ENCODE measurements at regions not wholly inside any gene's neighbourhood (a gene's known extent, or its start where the extent isn't known, plus 50 kb on each side); places are given as distances from the start of the nearest gene placed in this dataset.
"Not testable (repeated sequence)": the region's sequence is repeated elsewhere in the genome, so short reads cannot be mapped to it uniquely, and the experiment has no call there.

DNA sequence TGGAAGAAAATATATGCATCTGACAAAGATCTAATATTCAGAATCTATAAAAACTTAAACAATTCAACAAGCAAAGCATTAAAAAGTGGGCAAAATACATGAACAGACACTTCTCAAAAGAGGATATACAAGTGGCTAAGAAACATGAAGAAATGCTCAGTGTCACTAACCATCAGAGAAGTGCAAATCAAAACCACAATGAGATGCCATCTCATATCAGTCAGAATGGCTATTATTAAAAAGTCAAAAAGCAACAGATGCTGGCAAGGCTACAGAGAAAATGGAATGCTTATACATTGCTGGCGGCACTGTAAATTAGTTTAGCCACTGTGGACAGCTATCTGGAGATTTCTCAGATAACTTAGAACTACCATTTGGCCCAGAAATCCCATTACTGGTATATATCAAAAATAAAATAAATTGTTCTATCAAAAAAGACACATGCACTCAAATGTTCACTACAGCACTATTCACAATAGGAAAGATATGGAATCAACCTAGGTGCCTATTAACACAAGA lies 179.5 kb downstream of the PCTP start:
- ChIA-PET CTCF (no interaction called here), POLR2A (no interaction called here)
- H3K4me3 Mint-ChIP-seq, result no peak overlapping the region
- DNase-seq (ENCODE audit: low spot score) (no peak), ATAC-seq (no peak)
- H3K4me1 Mint-ChIP-seq, result peaks cover 33% of the 10 kb centered on the region
- no peak overlapping the region for H3K27ac Mint-ChIP-seq
- TF ChIP-seq ZBTB21 (CRISPR knock-in tag; IDR thresholded peaks at IDR 0.05; ENCODE audit: borderline replicate concordance), result no peak
- no peaks in the 10 kb centered on the region for H3K27me3 Mint-ChIP-seq (ENCODE audit: low read depth)
- peaks cover 30% of the 10 kb centered on the region for H3K9me3 Mint-ChIP-seq
- peaks cover 9% of the 10 kb centered on the region for H3K36me3 Mint-ChIP-seq

DNA sequence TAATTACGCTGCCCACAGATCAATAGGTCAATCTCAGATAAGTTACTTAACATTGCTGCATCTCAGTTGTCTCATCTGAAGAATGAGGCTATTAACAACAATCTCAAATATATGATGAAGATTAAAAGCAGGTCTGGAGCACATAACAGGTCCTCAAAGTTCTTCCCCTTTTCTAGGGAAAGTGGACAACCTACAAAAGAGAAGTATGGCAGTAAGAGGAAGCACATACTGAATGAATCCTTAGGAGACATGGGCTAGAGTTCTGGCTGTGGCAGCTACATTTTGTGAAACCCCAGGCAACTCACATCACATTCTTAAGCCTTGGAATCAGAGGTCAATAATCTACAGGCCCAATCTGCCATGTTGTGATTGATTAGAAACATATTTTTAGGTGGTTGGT lies 180.6 kb downstream of the PCTP start:
- no peak for DNase-seq (ENCODE audit: low spot score)
- H3K4me1 Mint-ChIP-seq, result peaks cover 24% of the 10 kb centered on the region
- TF ChIP-seq TEAD4 (CRISPR knock-in tag; IDR thresholded peaks at IDR 0.05), result no peak
- TF ChIP-seq, protein P1, sequence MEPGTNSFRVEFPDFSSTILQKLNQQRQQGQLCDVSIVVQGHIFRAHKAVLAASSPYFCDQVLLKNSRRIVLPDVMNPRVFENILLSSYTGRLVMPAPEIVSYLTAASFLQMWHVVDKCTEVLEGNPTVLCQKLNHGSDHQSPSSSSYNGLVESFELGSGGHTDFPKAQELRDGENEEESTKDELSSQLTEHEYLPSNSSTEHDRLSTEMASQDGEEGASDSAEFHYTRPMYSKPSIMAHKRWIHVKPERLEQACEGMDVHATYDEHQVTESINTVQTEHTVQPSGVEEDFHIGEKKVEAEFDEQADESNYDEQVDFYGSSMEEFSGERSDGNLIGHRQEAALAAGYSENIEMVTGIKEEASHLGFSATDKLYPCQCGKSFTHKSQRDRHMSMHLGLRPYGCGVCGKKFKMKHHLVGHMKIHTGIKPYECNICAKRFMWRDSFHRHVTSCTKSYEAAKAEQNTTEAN (CRISPR knock-in tag; IDR thresholded peaks at IDR 0.05), result no peak
- no peak for TF ChIP-seq MYBL2 (CRISPR knock-in tag; IDR thresholded peaks at IDR 0.05)
- ChIA-PET CTCF (no interaction called here), POLR2A (no interaction called here)
- no peak for ATAC-seq
- peaks cover 21% of the 10 kb centered on the region for H3K9me3 Mint-ChIP-seq
- H3K36me3 Mint-ChIP-seq, result no peaks in the 10 kb centered on the region
- no peaks in the 10 kb centered on the region for H3K27me3 Mint-ChIP-seq (ENCODE audit: low read depth)
- no peak overlapping the region for H3K4me3 Mint-ChIP-seq
- H3K27ac Mint-ChIP-seq, result no peak overlapping the region

DNA sequence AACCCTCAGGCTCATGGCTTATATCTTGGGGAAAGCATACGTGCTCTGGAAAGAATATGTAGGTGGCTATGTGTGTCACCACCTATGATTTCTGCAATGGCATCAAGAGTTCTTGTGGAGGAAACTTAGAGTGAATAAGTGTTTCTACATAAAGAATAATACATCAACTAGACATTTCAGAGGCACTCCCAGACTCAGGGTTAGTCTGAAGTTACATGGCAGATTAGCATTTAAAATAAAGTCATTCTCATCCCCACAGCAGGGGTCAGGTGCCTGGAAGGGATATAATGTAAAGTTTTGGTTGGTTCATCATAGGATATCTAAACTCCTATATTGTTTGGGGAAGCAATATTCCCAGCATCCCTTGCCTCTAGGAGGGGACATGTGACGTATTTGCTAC lies 182.1 kb downstream of the PCTP start:
- CTCF ChIA-PET, result no interaction called here
- no peak overlapping the region for H3K27ac Mint-ChIP-seq
- TF ChIP-seq CREM (CRISPR knock-in tag; IDR thresholded peaks at IDR 0.05) (no peak), TP53 (CRISPR knock-in tag; IDR thresholded peaks at IDR 0.05) (no peak), TCF7 (CRISPR knock-in tag; IDR thresholded peaks at IDR 0.05; ENCODE audit: low read depth) (no peak)
- TF ChIP-seq, protein P2, sequence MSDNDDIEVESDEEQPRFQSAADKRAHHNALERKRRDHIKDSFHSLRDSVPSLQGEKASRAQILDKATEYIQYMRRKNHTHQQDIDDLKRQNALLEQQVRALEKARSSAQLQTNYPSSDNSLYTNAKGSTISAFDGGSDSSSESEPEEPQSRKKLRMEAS (CRISPR knock-in tag; IDR thresholded peaks at IDR 0.05), result no peak
- TF ChIP-seq, protein P3, sequence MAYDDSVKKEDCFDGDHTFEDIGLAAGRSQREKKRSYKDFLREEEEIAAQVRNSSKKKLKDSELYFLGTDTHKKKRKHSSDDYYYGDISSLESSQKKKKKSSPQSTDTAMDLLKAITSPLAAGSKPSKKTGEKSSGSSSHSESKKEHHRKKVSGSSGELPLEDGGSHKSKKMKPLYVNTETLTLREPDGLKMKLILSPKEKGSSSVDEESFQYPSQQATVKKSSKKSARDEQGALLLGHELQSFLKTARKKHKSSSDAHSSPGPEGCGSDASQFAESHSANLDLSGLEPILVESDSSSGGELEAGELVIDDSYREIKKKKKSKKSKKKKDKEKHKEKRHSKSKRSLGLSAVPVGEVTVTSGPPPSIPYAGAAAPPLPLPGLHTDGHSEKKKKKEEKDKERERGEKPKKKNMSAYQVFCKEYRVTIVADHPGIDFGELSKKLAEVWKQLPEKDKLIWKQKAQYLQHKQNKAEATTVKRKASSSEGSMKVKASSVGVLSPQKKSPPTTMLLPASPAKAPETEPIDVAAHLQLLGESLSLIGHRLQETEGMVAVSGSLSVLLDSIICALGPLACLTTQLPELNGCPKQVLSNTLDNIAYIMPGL (CRISPR knock-in tag; IDR thresholded peaks at IDR 0.05), result no peak
- TF ChIP-seq, protein P4, sequence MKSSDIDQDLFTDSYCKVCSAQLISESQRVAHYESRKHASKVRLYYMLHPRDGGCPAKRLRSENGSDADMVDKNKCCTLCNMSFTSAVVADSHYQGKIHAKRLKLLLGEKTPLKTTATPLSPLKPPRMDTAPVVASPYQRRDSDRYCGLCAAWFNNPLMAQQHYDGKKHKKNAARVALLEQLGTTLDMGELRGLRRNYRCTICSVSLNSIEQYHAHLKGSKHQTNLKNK (CRISPR knock-in tag; IDR thresholded peaks at IDR 0.05), result no peak
- TF ChIP-seq, protein P5, sequence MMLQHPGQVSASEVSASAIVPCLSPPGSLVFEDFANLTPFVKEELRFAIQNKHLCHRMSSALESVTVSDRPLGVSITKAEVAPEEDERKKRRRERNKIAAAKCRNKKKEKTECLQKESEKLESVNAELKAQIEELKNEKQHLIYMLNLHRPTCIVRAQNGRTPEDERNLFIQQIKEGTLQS (CRISPR knock-in tag; conservative IDR thresholded peaks at IDR 0.05), result no peak

DNA sequence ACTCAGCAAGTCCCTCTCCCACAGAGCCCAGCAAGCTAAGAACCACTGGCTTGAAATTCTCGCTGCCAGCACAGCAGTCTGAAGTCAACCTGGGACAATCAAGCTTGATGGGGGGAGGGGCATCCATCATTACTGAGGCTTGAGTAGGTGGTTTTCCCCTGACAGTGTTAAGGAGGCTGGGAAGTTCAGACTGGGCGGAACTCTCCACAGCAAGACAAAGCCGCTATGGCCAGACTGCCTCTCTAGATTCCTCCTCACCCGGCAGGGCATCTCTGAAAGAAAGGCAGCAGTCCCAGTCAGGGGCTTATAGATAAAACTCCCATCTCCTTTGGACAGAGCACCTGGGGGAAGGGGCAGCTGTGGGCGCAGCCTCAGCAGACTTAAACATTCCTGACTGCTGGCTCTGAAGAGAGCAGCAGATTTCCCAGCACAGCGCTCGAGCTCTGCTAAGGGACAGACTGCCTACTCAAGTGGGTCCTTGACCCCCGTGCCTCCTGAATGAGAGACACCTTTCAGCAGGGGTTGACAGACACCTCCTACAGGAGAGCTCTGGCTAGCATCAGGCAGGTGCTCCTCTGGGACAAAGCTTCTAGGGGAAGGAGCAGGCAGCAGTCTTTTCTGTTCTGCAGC lies 188.4 kb downstream of the PCTP start:
- not testable (repeated sequence) for H3K36me3 Mint-ChIP-seq; H3K27ac Mint-ChIP-seq; H3K27me3 Mint-ChIP-seq (ENCODE audit: low read depth); H3K4me3 Mint-ChIP-seq
- ChIA-PET POLR2A (interaction anchor here (0.6 kb wide), 1 partner anchor 70 kb away, joined by 4 read pairs; no protein-coding TSS in a partner anchor), CTCF (interaction anchor here (0.7 to 1.6 kb wide), 2 partner anchors 56 to 690 kb away, joined by 3 read pairs; no protein-coding TSS in a partner anchor)
- DNase-seq (ENCODE audit: low spot score) (peak; percentile 32), ATAC-seq (peak; percentile 89)
- Mint-ChIP-seq H3K4me1 (peaks cover 14% of the 10 kb centered on the region), H3K9me3 (peaks cover 41% of the 10 kb centered on the region)

More for the DNA sequence above, 182.1 kb downstream of the PCTP start:
- Mint-ChIP-seq H3K4me3 (no peak overlapping the region), H3K27me3 (ENCODE audit: low read depth) (no peaks in the 10 kb centered on the region), H3K36me3 (no peaks in the 10 kb centered on the region), H3K4me1 (peaks cover 18% of the 10 kb centered on the region), H3K9me3 (peaks cover 21% of the 10 kb centered on the region)
- DNase-seq (ENCODE audit: low spot score) (no peak), ATAC-seq (no peak)
- POLR2A ChIA-PET, result no interaction called here

DNA sequence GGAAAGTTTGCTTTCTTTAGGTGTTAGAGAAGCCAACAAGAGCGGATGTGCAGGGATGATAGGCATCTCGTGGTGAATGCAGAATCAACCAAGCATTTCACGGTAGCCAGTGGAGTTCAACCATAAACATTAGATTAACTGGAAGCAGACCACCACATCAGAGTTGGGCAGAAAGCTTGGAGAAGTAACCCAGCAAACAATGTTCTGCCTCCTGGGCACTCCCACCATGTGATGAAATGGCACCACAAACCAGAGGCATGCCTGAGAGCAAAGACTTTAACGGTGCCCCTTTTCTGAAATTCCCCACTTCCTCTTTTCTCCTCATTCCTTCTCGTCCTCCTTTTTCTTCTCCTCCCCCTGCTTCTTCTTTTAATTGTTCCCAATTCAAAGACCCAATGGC lies 193.5 kb upstream of the ANKFN1 start:
- ChIA-PET POLR2A (no interaction called here), CTCF (no interaction called here)
- H3K27ac Mint-ChIP-seq, result no peak overlapping the region
- H3K27me3 Mint-ChIP-seq (ENCODE audit: low read depth), result no peaks in the 10 kb centered on the region
- H3K4me3 Mint-ChIP-seq, result no peak overlapping the region
- DNase-seq (ENCODE audit: low spot score) (no peak), ATAC-seq (no peak)
- H3K9me3 Mint-ChIP-seq, result peaks cover 12% of the 10 kb centered on the region
- TF ChIP-seq FOXK1 (CRISPR knock-in tag; IDR thresholded peaks at IDR 0.05) (no peak), SMAD4 (CRISPR knock-in tag; IDR thresholded peaks at IDR 0.05) (no peak)
- TF ChIP-seq, protein P6, sequence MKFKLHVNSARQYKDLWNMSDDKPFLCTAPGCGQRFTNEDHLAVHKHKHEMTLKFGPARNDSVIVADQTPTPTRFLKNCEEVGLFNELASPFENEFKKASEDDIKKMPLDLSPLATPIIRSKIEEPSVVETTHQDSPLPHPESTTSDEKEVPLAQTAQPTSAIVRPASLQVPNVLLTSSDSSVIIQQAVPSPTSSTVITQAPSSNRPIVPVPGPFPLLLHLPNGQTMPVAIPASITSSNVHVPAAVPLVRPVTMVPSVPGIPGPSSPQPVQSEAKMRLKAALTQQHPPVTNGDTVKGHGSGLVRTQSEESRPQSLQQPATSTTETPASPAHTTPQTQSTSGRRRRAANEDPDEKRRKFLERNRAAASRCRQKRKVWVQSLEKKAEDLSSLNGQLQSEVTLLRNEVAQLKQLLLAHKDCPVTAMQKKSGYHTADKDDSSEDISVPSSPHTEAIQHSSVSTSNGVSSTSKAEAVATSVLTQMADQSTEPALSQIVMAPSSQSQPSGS (CRISPR knock-in tag; IDR thresholded peaks at IDR 0.05; ENCODE audit: borderline replicate concordance, low read depth), result no peak
- TF ChIP-seq, protein P1 (CRISPR knock-in tag; IDR thresholded peaks at IDR 0.05), result no peak
- H3K4me1 Mint-ChIP-seq, result peaks cover 3% of the 10 kb centered on the region; the same call in 1 of the 2 replicates
- H3K36me3 Mint-ChIP-seq, result no peaks in the 10 kb centered on the region
